Gastroesophageal sphincter (tissue), 3 donors: ENCODE measurements at regions not wholly inside any gene's neighbourhood (a gene's known extent, or its start where the extent isn't known, plus 50 kb on each side); places are given as distances from the start of the nearest gene placed in this dataset.

ENCODE experiments used
- CTCF ChIP-seq, 4 experiments: fragments of 200-600 bp in 2 of 4; fragments of 450-650 bp in 2 of 4; sonication (generic) in 1 of 4; IDR thresholded peaks; one replicate each; pipeline ENCODE4 v1.5.1; 2017 to 2019; ENCODE audit warnings: antibody characterized with exemption in 4 of 4, mild to moderate bottlenecking in 2 of 4, moderate library complexity in 2 of 4
- EP300 ChIP-seq: sonication (generic); formaldehyde crosslinking; IDR thresholded peaks from one replicate; pipeline ENCODE4 v1.6.1; 2017; ENCODE audit warnings: antibody characterized with exemption, mild to moderate bottlenecking
- POLR2A ChIP-seq, 2 donors: fragments of 450-650 bp; IDR thresholded peaks; one replicate each; pipeline ENCODE4 v1.6.1; 2017; ENCODE audit warnings: antibody characterized with exemption in 2 of 2, mild to moderate bottlenecking in 2 of 2, moderate library complexity in 1 of 2
- POLR2AphosphoS5 ChIP-seq: sonication (generic); formaldehyde crosslinking; IDR thresholded peaks from one replicate; pipeline ENCODE4 v1.6.1; 2017; ENCODE audit warnings: antibody characterized with exemption

- TF ChIP-seq CTCF (IDR thresholded peaks at IDR 0.05) (no peak), POLR2A (IDR thresholded peaks at IDR 0.05) (no peak), EP300 (no peak), POLR2AphosphoS5 (no peak)
Observed at GRCh38 chr6:108791700-108792099, 56.5 kb upstream of the ARMC2 start.
